Neural cell (in vitro differentiated cells): ENCODE measurements at regions not wholly inside any gene's neighbourhood (a gene's known extent, or its start where the extent isn't known, plus 50 kb on each side); places are given as distances from the start of the nearest gene placed in this dataset.

Source experiments
- H2AFZ ChIP-seq: fragments of 200-600, 300-800 bp; sonication (generic), shearing (Covaris generic); 2 replicates; pipeline ENCODE4 v1.6.0; 2014; ENCODE audit warnings: low read depth, mild to moderate bottlenecking, antibody characterized with exemption, low read length, moderate library complexity
- H3F3A ChIP-seq: fragments of 200-600 bp; shearing (Covaris generic); 2 replicates; pipeline ENCODE4 v1.6.1; 2016; ENCODE audit warnings: mild to moderate bottlenecking, moderate library complexity, mixed read lengths, antibody characterized with exemption, low read length; ENCODE audit not compliant: insufficient read depth, poor library complexity, severe bottlenecking
- H3K27ac ChIP-seq: fragments of 200-600, 300-800 bp; sonication (generic), shearing (Covaris generic); 2 replicates; pipeline ENCODE4 v1.5.1; 2014; ENCODE audit warnings: mild to moderate bottlenecking, low read length, moderate library complexity
- H3K27me3 ChIP-seq: fragments of 300-800, 200-600 bp; sonication (generic), shearing (Covaris generic); 2 replicates; pipeline ENCODE4 v1.6.0; 2014; ENCODE audit warnings: mild to moderate bottlenecking, low read depth, low read length, moderate library complexity; ENCODE audit not compliant: insufficient read depth
- H3K36me3 ChIP-seq: fragments of 300-800, 200-600 bp; sonication (generic), shearing (Covaris generic); 2 replicates; pipeline ENCODE4 v1.5.1; 2014; ENCODE audit warnings: mild to moderate bottlenecking, antibody characterized with exemption, low read length, moderate library complexity; ENCODE audit not compliant: insufficient read depth
- H3K4me2 ChIP-seq: fragments of 300-800, 200-600 bp; sonication (generic), shearing (Covaris generic); 2 replicates; pipeline ENCODE4 v1.6.0; 2014; ENCODE audit warnings: mild to moderate bottlenecking, low read length
- H3K4me3 ChIP-seq: fragments of 300-800, 200-600 bp; sonication (generic), shearing (Covaris generic); 2 replicates; pipeline ENCODE4 v1.5.1; 2014; ENCODE audit warnings: mild to moderate bottlenecking, low read length, moderate library complexity
- H3K79me2 ChIP-seq: fragments of 200-600 bp; shearing (Covaris generic); replicated peaks from 2 replicates; pipeline ENCODE4 v1.6.0; 2014; ENCODE audit warnings: mild to moderate bottlenecking, low read length, moderate library complexity; ENCODE audit not compliant: insufficient read depth
- H3K9ac ChIP-seq: fragments of 300-800, 200-600 bp; sonication (generic), shearing (Covaris generic); 2 replicates; pipeline ENCODE4 v1.6.1; 2016; ENCODE audit warnings: mild to moderate bottlenecking, low read length, mixed read lengths
- H3K9me2 ChIP-seq: fragments of 200-600 bp; shearing (Covaris generic); 2 replicates; pipeline ENCODE4 v1.6.1; 2016; ENCODE audit warnings: mild to moderate bottlenecking, low read length, mixed read lengths; ENCODE audit not compliant: insufficient read depth
- H3K9me3 ChIP-seq: fragments of 200-600, 300-800 bp; sonication (generic), shearing (Covaris generic); 2 replicates; pipeline ENCODE4 v1.6.1; 2016; ENCODE audit warnings: mild to moderate bottlenecking, mixed run types, low read length, moderate library complexity, mixed read lengths
- H4K20me1 ChIP-seq: fragments of 200-600 bp; shearing (Covaris generic); 2 replicates; pipeline ENCODE4 v1.6.1; 2016; ENCODE audit warnings: mild to moderate bottlenecking, mixed run types; ENCODE audit not compliant: insufficient read depth
- EP300 ChIP-seq: fragments of 450-650 bp; conservative IDR thresholded peaks from 2 replicates; pipeline ENCODE4 v1.6.1; 2014; ENCODE audit warnings: antibody characterized with exemption, mild to moderate bottlenecking, moderate library complexity; ENCODE audit not compliant: poor library complexity, severe bottlenecking
- EZH2 ChIP-seq: fragments of 200-600, 300-800 bp; shearing (Covaris generic), sonication (generic); IDR thresholded peaks from 2 replicates; pipeline ENCODE4 v1.6.1; 2014; ENCODE audit warnings: antibody characterized with exemption, low read length, borderline replicate concordance, mild to moderate bottlenecking; ENCODE audit not compliant: insufficient read depth, poor library complexity, severe bottlenecking
- MXI1 ChIP-seq: fragments of 450-650 bp; conservative IDR thresholded peaks from 2 replicates; pipeline ENCODE4 v1.6.1; 2014; ENCODE audit warnings: antibody characterized with exemption, mild to moderate bottlenecking; ENCODE audit not compliant: poor library complexity, severe bottlenecking
- POLR2AphosphoS5 ChIP-seq: IDR thresholded peaks from 2 replicates; pipeline ENCODE4 v1.6.1; 2012
- RAD21 ChIP-seq: fragments of 450-650 bp; conservative IDR thresholded peaks from 2 replicates; pipeline ENCODE4 v1.6.1; 2014; ENCODE audit warnings: antibody characterized with exemption, mild to moderate bottlenecking, moderate library complexity
- REST ChIP-seq: IDR thresholded peaks from 2 replicates; pipeline ENCODE4 v1.6.1; 2012; ENCODE audit warnings: borderline replicate concordance
- SMC3 ChIP-seq: fragments of 450-650 bp; conservative IDR thresholded peaks from 2 replicates; pipeline ENCODE4 v1.6.1; 2014; ENCODE audit warnings: antibody characterized with exemption, mild to moderate bottlenecking, moderate library complexity; ENCODE audit not compliant: poor library complexity
- TAF1 ChIP-seq: IDR thresholded peaks from 2 replicates; pipeline ENCODE4 v1.6.1; 2012; ENCODE audit warnings: low read depth
- TF ChIP-seq, protein P1 (sequence below): fragments of 450-650 bp; IDR thresholded peaks from 2 replicates; pipeline ENCODE4 v1.5.1; 2014; ENCODE audit warnings: antibody characterized with exemption, mild to moderate bottlenecking, moderate library complexity; ENCODE audit not compliant: poor library complexity, severe bottlenecking

- Histone ChIP-seq H4K20me1 (no peaks in the 10 kb centered on the region), H3F3A (no peaks in the 10 kb centered on the region), H3K36me3 (no peaks in the 10 kb centered on the region), H3K9ac (no peak overlapping the region), H3K4me2 (no peak overlapping the region), H3K79me2 (no peaks in the 10 kb centered on the region), H3K9me3 (no peaks in the 10 kb centered on the region), H3K27me3 (no peaks in the 10 kb centered on the region), H3K27ac (no peak overlapping the region), H3K4me3 (no peak overlapping the region), H3K9me2 (no peaks in the 10 kb centered on the region), H2AFZ (no peak overlapping the region)
- TF ChIP-seq EZH2 (no peak), EP300 (no peak), RAD21 (no peak), MXI1 (no peak), POLR2AphosphoS5 (no peak), REST (no peak), TAF1 (no peak), SMC3 (no peak)
- TF ChIP-seq, protein P1, sequence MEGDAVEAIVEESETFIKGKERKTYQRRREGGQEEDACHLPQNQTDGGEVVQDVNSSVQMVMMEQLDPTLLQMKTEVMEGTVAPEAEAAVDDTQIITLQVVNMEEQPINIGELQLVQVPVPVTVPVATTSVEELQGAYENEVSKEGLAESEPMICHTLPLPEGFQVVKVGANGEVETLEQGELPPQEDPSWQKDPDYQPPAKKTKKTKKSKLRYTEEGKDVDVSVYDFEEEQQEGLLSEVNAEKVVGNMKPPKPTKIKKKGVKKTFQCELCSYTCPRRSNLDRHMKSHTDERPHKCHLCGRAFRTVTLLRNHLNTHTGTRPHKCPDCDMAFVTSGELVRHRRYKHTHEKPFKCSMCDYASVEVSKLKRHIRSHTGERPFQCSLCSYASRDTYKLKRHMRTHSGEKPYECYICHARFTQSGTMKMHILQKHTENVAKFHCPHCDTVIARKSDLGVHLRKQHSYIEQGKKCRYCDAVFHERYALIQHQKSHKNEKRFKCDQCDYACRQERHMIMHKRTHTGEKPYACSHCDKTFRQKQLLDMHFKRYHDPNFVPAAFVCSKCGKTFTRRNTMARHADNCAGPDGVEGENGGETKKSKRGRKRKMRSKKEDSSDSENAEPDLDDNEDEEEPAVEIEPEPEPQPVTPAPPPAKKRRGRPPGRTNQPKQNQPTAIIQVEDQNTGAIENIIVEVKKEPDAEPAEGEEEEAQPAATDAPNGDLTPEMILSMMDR: no peak
These were observed 259.8 kb upstream of the MON1B start for GRCh38 chr16:76931186-76931585.

- Histone ChIP-seq H3K9ac (no peak overlapping the region), H3K9me2 (no peaks in the 10 kb centered on the region), H3K4me2 (no peak overlapping the region), H2AFZ (no peak overlapping the region), H3F3A (no peaks in the 10 kb centered on the region), H4K20me1 (no peaks in the 10 kb centered on the region), H3K27ac (no peak overlapping the region), H3K36me3 (no peaks in the 10 kb centered on the region), H3K9me3 (no peaks in the 10 kb centered on the region), H3K27me3 (no peaks in the 10 kb centered on the region), H3K4me3 (no peak overlapping the region), H3K79me2 (no peaks in the 10 kb centered on the region)
- no peak for TF ChIP-seq EP300
- TF ChIP-seq, protein P1: no peak
- TF ChIP-seq SMC3: no peak
- no peak for TF ChIP-seq POLR2AphosphoS5
- TF ChIP-seq RAD21: no peak
- TF ChIP-seq REST: no peak
- TF ChIP-seq TAF1: no peak
- TF ChIP-seq EZH2: no peak
- no peak for TF ChIP-seq MXI1
These were observed 258.3 kb upstream of the MON1B start for GRCh38 chr16:76932541-76933211.
